ENCODE measurements at regions not wholly inside any gene's neighbourhood (a gene's known extent, or its start where the extent isn't known, plus 50 kb on each side); places are given as distances from the start of the nearest gene placed in this dataset.
"Not testable (repeated sequence)": the region's sequence is repeated elsewhere in the genome, so short reads cannot be mapped to it uniquely, and the experiment has no call there.

GRCh38 chr13:90477216-90477615, 870.3 kb upstream of the MIR17HG start:
- Mint-ChIP-seq H3K27me3 (ENCODE audit: unreplicated experiment) (peaks cover 1% of the 10 kb centered on the region), H3K36me3 (ENCODE audit: low read depth, unreplicated experiment) (no peaks in the 10 kb centered on the region), H3K27ac (ENCODE audit: unreplicated experiment) (no peak overlapping the region), H3K4me1 (ENCODE audit: unreplicated experiment) (no peaks in the 10 kb centered on the region), H3K4me3 (ENCODE audit: unreplicated experiment) (no peak overlapping the region), H3K9me3 (ENCODE audit: unreplicated experiment) (no peaks in the 10 kb centered on the region)
- no peak for DNase-seq (ENCODE audit: low spot score)
- TF ChIP-seq, protein P1, sequence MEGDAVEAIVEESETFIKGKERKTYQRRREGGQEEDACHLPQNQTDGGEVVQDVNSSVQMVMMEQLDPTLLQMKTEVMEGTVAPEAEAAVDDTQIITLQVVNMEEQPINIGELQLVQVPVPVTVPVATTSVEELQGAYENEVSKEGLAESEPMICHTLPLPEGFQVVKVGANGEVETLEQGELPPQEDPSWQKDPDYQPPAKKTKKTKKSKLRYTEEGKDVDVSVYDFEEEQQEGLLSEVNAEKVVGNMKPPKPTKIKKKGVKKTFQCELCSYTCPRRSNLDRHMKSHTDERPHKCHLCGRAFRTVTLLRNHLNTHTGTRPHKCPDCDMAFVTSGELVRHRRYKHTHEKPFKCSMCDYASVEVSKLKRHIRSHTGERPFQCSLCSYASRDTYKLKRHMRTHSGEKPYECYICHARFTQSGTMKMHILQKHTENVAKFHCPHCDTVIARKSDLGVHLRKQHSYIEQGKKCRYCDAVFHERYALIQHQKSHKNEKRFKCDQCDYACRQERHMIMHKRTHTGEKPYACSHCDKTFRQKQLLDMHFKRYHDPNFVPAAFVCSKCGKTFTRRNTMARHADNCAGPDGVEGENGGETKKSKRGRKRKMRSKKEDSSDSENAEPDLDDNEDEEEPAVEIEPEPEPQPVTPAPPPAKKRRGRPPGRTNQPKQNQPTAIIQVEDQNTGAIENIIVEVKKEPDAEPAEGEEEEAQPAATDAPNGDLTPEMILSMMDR (IDR thresholded peaks at IDR 0.05; ENCODE audit: unreplicated experiment), result no peak

GRCh38 chr13:90483906-90484305, 863.6 kb upstream of the MIR17HG start:
- no peaks in the 10 kb centered on the region for H3K9me3 Mint-ChIP-seq (ENCODE audit: unreplicated experiment)
- H3K4me3 Mint-ChIP-seq (ENCODE audit: unreplicated experiment), result no peak overlapping the region
- no peak for DNase-seq (ENCODE audit: low spot score)
- no peaks in the 10 kb centered on the region for H3K27me3 Mint-ChIP-seq (ENCODE audit: unreplicated experiment)
- TF ChIP-seq, protein P1 (IDR thresholded peaks at IDR 0.05; ENCODE audit: unreplicated experiment), result no peak
- H3K36me3 Mint-ChIP-seq (ENCODE audit: low read depth, unreplicated experiment), result no peaks in the 10 kb centered on the region
- no peaks in the 10 kb centered on the region for H3K4me1 Mint-ChIP-seq (ENCODE audit: unreplicated experiment)
- no peak overlapping the region for H3K27ac Mint-ChIP-seq (ENCODE audit: unreplicated experiment)

- Mint-ChIP-seq H3K4me3 (ENCODE audit: unreplicated experiment) (no peak overlapping the region), H3K9me3 (ENCODE audit: unreplicated experiment) (no peaks in the 10 kb centered on the region), H3K27me3 (ENCODE audit: unreplicated experiment) (no peaks in the 10 kb centered on the region), H3K27ac (ENCODE audit: unreplicated experiment) (no peak overlapping the region), H3K4me1 (ENCODE audit: unreplicated experiment) (no peaks in the 10 kb centered on the region), H3K36me3 (ENCODE audit: low read depth, unreplicated experiment) (no peaks in the 10 kb centered on the region)
- TF ChIP-seq, protein P1 (IDR thresholded peaks at IDR 0.05; ENCODE audit: unreplicated experiment), result no peak
- DNase-seq (ENCODE audit: low spot score), result no peak
Measured at GRCh38 chr13:90485436-90485835, 862.1 kb upstream of the MIR17HG start.

DNA sequence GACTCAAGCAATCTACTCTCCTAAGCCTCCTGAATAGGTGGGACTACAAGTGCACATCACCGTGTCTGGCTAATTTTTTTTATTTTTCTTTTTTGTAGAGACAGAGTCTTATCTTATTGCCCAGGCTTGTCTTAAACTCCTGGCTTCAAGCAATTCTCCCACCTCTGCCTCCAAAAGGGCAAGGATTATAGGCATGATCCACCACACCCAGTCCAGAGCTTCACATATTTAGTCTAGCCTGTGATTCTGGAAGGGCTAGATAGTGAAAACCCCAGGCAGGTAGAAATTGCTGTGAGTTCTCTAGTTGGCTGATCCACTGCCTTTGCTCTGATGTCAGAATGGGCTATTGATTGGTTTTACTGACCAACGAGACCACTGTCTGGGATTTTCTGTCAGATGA, 854.6 kb upstream of the MIR17HG start:
- H3K27ac Mint-ChIP-seq (ENCODE audit: unreplicated experiment), result no peak overlapping the region
- H3K27me3 Mint-ChIP-seq (ENCODE audit: unreplicated experiment), result no peaks in the 10 kb centered on the region
- H3K36me3 Mint-ChIP-seq (ENCODE audit: low read depth, unreplicated experiment), result no peaks in the 10 kb centered on the region
- no peak overlapping the region for H3K4me3 Mint-ChIP-seq (ENCODE audit: unreplicated experiment)
- no peaks in the 10 kb centered on the region for H3K9me3 Mint-ChIP-seq (ENCODE audit: unreplicated experiment)
- TF ChIP-seq, protein P1 (IDR thresholded peaks at IDR 0.05; ENCODE audit: unreplicated experiment), result no peak
- DNase-seq (ENCODE audit: low spot score), result no peak
- no peaks in the 10 kb centered on the region for H3K4me1 Mint-ChIP-seq (ENCODE audit: unreplicated experiment)

DNA sequence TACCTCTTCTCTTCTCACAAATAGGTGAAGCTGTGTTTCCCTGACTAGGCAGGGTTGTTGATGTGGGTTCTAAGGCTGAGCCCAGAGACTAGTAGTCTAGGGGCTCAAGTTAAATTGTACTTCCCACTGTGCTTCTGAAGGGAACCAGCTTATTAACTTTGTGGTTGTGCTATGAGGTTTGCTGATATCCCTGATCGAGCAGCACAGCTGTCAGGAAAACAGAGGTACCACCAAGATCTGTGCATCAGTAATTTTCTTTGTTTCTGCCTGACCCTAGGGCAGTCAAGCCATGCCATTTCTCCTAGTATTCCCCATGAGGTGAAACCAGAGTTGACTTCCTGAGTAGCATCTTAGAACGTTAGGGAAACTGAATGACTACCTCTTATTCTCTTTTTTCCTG, 853.8 kb upstream of the MIR17HG start:
- no peaks in the 10 kb centered on the region for H3K9me3 Mint-ChIP-seq (ENCODE audit: unreplicated experiment)
- H3K27me3 Mint-ChIP-seq (ENCODE audit: unreplicated experiment), result no peaks in the 10 kb centered on the region
- TF ChIP-seq, protein P1 (IDR thresholded peaks at IDR 0.05; ENCODE audit: unreplicated experiment), result no peak
- no peak overlapping the region for H3K27ac Mint-ChIP-seq (ENCODE audit: unreplicated experiment)
- H3K4me3 Mint-ChIP-seq (ENCODE audit: unreplicated experiment), result no peak overlapping the region
- H3K4me1 Mint-ChIP-seq (ENCODE audit: unreplicated experiment), result no peaks in the 10 kb centered on the region
- H3K36me3 Mint-ChIP-seq (ENCODE audit: low read depth, unreplicated experiment), result no peaks in the 10 kb centered on the region
- DNase-seq (ENCODE audit: low spot score), result no peak

GRCh38 chr13:90494849-90495248, 852.6 kb upstream of the MIR17HG start:
- not testable (repeated sequence) for H3K27ac Mint-ChIP-seq (ENCODE audit: unreplicated experiment); DNase-seq (ENCODE audit: low spot score); H3K9me3 Mint-ChIP-seq (ENCODE audit: unreplicated experiment); H3K27me3 Mint-ChIP-seq (ENCODE audit: unreplicated experiment); H3K4me1 Mint-ChIP-seq (ENCODE audit: unreplicated experiment); H3K4me3 Mint-ChIP-seq (ENCODE audit: unreplicated experiment); H3K36me3 Mint-ChIP-seq (ENCODE audit: low read depth, unreplicated experiment)
